GM19468 (cell line): ENCODE measurements at regions not wholly inside any gene's neighbourhood (a gene's known extent, or its start where the extent isn't known, plus 50 kb on each side); places are given as distances from the start of the nearest gene placed in this dataset.

ENCODE experiments used
- ATAC-seq: cut with Tn5 transposase; IDR thresholded peaks from one replicate; pipeline ENCODE4 v1.9.1; 2021; ENCODE audit warnings: mild to moderate bottlenecking, moderate library complexity, moderate number of reproducible peaks; ENCODE audit not compliant: unreplicated experiment; ENCODE audit errors: extremely low read depth

GRCh38 chr13:86838411-86839120 lies 832.6 kb upstream of the SLITRK5 start:
- no peak for ATAC-seq

GRCh38 chr13:86839221-86839620 lies 832.0 kb upstream of the SLITRK5 start:
- ATAC-seq, result no peak

DNA sequence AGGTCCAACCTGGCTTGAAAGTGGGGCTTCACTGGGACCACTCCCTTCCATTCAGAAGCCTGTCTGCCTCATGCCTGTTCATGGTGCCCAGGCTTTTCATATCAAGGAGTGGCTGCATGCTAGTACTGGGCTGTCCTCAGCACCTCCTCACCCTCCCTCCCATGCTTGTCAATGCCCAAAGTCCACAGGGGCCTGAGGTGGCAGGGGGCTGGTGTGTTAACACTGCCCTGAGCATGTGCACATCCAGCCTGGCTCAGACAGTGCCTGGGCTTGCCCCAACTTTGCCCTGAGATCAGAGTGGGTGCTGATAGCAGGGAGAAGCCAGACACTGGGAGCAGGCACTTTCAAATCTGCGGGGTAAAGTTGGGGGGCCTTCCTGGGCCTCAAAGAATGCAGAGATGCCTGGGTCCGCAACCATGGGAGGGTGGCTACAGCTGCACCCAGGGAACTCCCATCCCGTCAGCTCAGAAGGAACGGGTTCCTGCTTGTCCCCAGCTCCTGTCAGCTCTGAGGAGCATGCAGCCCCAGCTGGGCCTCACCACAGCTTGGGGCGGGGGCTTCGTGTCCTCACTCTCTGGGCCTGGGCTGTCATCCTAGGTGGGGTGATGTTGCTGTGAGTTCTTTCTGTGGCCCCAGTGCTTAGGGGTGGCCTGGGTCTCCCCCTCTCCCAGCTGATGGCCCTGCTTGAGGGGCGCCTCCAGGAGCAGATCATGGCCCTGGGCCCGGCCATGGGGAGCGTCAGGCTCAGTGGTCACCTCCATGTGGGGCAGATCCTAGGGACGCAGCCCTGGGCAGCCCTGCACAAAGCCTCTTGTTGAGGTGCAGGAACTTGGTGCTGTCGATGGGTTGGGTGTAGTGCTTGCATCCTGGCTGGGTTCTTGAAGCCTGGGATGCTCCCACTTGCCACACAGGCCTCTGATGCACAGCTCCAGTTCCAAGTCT lies 830.6 kb upstream of the SLITRK5 start:
- no peak for ATAC-seq

- ATAC-seq, result no peak
Measured at GRCh38 chr13:86841264-86841663, 829.9 kb upstream of the SLITRK5 start.

GRCh38 chr13:86846501-86846900 lies 824.7 kb upstream of the SLITRK5 start:
- ATAC-seq, result no peak

- no peak for ATAC-seq
Measured at GRCh38 chr13:86848716-86849115, 822.5 kb upstream of the SLITRK5 start.

GRCh38 chr13:86856991-86857390 lies 814.2 kb upstream of the SLITRK5 start:
- no peak for ATAC-seq

DNA sequence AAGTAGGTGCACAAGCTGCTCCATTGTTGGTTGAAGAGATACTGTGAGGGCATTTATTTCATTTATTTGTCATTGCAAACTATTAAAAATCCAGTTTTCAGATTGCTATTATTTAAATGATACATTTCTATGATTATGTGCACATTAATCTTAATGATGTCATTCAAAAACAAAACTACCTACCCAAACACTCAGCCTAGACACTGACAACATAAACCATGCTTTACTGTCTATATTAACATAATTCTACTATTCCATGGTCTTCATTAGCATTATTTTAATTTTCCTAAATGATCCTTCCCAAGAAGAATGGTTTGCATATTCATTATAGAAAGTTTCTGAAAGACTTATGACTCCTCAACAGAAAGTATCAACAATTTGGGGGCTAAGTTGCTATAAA lies 813.0 kb upstream of the SLITRK5 start:
- ATAC-seq, result no peak

- ATAC-seq, result no peak
Measured at GRCh38 chr13:86862137-86862536, 809.0 kb upstream of the SLITRK5 start.

- ATAC-seq, result no peak
Measured at GRCh38 chr13:86864376-86864775, 806.8 kb upstream of the SLITRK5 start.

DNA sequence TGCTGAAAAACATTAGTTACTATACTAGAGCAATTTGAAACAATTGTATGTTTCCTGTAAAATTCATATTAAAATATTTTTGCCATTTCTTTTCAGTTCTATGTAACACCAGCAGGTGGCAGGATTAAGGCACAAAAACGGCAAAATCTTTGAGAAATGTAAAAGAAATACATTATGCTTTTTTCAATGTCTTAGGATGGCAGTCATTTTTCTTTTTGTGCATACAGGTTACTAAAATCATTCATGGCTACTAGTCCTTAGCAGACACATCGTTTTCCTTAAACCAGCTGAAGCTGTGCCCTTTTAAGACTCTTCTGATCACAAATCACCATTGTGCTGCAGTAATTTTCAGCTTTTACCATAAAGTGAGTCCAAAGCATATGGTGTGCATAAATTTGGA lies 800.7 kb upstream of the SLITRK5 start:
- no peak for ATAC-seq

- ATAC-seq, result no peak
Measured at GRCh38 chr13:86877441-86877840, 793.7 kb upstream of the SLITRK5 start.

GRCh38 chr13:86878781-86879180 lies 792.4 kb upstream of the SLITRK5 start:
- ATAC-seq, result no peak

- no peak for ATAC-seq
Measured at GRCh38 chr13:86881390-86881789, 789.8 kb upstream of the SLITRK5 start.

DNA sequence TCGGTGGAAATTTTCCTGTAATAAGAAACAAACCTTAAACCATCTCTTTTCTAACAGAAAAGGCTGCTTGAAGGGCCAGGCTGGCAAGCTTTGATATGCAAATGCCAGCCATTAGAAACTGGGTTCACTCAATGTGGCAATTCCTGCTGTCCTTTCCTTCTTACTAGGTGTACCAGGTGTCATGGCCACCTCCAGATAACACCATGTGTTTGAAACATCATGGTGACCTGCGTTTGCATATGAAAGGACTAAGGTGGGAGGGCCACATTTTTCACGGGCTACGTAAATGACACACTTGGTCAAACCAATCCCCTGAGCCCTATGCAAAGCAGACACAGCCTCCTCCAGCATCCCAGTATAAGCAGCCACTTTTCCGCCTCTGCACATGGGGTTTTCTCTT lies 789.1 kb upstream of the SLITRK5 start:
- no peak for ATAC-seq

DNA sequence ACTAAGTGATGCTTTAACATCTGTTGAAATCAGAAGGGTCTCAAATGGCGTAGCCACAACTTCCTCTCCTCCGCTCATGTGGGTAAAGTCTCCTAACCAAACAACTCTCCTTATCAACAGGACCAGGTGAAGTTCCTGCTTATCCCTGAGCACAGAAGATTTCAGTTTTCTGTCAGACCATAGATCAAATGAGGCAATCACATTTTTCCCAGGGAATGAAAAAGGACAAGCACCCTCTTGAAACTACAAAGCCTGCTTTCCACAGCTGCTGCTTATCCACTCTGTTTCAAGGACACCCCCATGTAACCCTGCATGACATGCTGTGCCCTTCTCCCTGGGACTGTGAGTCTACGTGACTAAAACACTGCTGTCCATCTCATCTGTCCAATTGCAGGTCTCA lies 788.3 kb upstream of the SLITRK5 start:
- no peak for ATAC-seq

DNA sequence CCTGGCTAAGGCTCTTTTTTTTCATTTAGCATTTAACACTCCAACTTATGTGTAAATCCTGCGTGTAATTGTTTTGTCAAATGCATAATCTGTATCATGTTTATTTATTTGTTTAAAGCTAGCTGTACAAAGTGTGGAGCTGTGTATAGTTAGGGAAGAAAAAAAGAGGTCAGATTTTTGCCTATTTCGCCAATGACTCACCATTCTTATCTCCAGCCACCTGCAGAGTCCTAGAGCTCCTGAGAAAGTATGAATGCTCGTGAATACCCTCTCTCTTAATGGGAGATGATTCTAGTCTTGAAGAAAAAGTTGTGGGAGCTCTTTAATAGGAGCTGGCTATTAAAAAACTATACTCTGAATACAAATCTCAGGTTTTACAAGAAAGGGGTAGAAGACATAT lies 778.8 kb upstream of the SLITRK5 start:
- no peak for ATAC-seq

- ATAC-seq, result no peak
Measured at GRCh38 chr13:86900906-86901305, 770.3 kb upstream of the SLITRK5 start.

- no peak for ATAC-seq
Measured at GRCh38 chr13:86906127-86906874, 764.9 kb upstream of the SLITRK5 start.

GRCh38 chr13:86907156-86907555 lies 764.0 kb upstream of the SLITRK5 start:
- ATAC-seq, result no peak

GRCh38 chr13:86909318-86909717 lies 761.9 kb upstream of the SLITRK5 start:
- no peak for ATAC-seq
